ENCODE measurements at regions not wholly inside any gene's neighbourhood (a gene's known extent, or its start where the extent isn't known, plus 50 kb on each side); places are given as distances from the start of the nearest gene placed in this dataset.

DNA sequence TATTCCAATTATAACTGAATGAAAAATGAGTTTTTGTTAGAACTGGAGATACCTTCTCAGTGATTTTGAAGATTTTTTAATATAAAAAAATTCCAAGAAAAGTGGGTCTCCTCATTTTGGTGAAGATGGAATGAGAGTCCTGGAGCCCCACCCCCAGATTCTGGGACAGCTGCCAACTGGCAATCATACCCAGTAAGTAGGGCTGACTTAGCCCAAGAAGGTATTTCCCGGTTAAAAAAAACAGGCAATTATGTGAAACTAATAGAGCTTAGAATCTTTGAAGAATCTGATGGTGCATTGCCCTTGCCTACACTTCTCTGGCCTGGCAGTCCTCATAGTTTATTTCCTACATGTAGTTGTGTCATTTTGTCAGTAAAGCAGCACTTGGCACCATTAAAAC is 52.8 kb upstream of the VWDE start:
- Histone ChIP-seq H3K27ac (no peak overlapping the region), H3K79me2 (ENCODE audit: low read depth) (no peaks in the 10 kb centered on the region), H4K20me1 (ENCODE audit: insufficient read depth) (no peaks in the 10 kb centered on the region), H3K4me1 (replicated peaks; ENCODE audit: insufficient read depth) (peaks cover 4% of the 10 kb centered on the region; the same call in 1 of the 2 replicates), H3K27me3 (ENCODE audit: insufficient read depth, low read depth) (no peaks in the 10 kb centered on the region), H3K36me3 (ENCODE audit: low read depth) (no peaks in the 10 kb centered on the region), H3F3A (ENCODE audit: insufficient read depth, low read depth) (no peaks in the 10 kb centered on the region), H3K4me3 (no peak overlapping the region), H3K9me3 (ENCODE audit: insufficient read depth, low read depth) (no peaks in the 10 kb centered on the region), H2AFZ (no peak overlapping the region), H3K9me2 (ENCODE audit: insufficient read depth) (no peaks in the 10 kb centered on the region), H3K4me2 (no peak overlapping the region)
- DNase-seq, result peak in 1 of 2 experiments; percentile 33
- BruUV-seq (replicated peaks), result no TSS peak
- ChIA-PET CTCF (no interaction called here), POLR2A (ENCODE audit: unreplicated experiment) (no interaction called here)
- no peak for TF ChIP-seq EZH2 (IDR thresholded peaks at IDR 0.05; ENCODE audit: low read depth)
- TF ChIP-seq, protein P1, sequence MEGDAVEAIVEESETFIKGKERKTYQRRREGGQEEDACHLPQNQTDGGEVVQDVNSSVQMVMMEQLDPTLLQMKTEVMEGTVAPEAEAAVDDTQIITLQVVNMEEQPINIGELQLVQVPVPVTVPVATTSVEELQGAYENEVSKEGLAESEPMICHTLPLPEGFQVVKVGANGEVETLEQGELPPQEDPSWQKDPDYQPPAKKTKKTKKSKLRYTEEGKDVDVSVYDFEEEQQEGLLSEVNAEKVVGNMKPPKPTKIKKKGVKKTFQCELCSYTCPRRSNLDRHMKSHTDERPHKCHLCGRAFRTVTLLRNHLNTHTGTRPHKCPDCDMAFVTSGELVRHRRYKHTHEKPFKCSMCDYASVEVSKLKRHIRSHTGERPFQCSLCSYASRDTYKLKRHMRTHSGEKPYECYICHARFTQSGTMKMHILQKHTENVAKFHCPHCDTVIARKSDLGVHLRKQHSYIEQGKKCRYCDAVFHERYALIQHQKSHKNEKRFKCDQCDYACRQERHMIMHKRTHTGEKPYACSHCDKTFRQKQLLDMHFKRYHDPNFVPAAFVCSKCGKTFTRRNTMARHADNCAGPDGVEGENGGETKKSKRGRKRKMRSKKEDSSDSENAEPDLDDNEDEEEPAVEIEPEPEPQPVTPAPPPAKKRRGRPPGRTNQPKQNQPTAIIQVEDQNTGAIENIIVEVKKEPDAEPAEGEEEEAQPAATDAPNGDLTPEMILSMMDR (conservative IDR thresholded peaks at IDR 0.05), result no peak
- intact Hi-C loops (cut with micrococcal nuclease; ENCODE audit: unreplicated experiment), result no loop called here

GRCh38 chr7:12458520-12459131 is 55.0 kb upstream of the VWDE start:
- Histone ChIP-seq H3K36me3 (ENCODE audit: low read depth) (no peaks in the 10 kb centered on the region), H3K79me2 (ENCODE audit: low read depth) (no peaks in the 10 kb centered on the region), H3F3A (ENCODE audit: insufficient read depth, low read depth) (no peaks in the 10 kb centered on the region), H3K4me3 (no peak overlapping the region), H3K27me3 (ENCODE audit: insufficient read depth, low read depth) (no peaks in the 10 kb centered on the region), H3K4me2 (no peak overlapping the region), H2AFZ (no peak overlapping the region), H3K27ac (no peak overlapping the region), H3K4me1 (replicated peaks; ENCODE audit: insufficient read depth) (peaks cover 4% of the 10 kb centered on the region; the same call in 1 of the 2 replicates), H3K9me3 (ENCODE audit: insufficient read depth, low read depth) (no peaks in the 10 kb centered on the region), H4K20me1 (ENCODE audit: insufficient read depth) (no peaks in the 10 kb centered on the region), H3K9me2 (ENCODE audit: insufficient read depth) (no peaks in the 10 kb centered on the region)
- TF ChIP-seq, protein P1 (conservative IDR thresholded peaks at IDR 0.05), result peak; percentile 94
- TF ChIP-seq EZH2 (IDR thresholded peaks at IDR 0.05; ENCODE audit: low read depth), result no peak
- intact Hi-C loops (cut with micrococcal nuclease; ENCODE audit: unreplicated experiment), result loop anchor here (1.0 kb wide), 1 partner anchor 32 kb away; no protein-coding TSS in a partner anchor
- POLR2A ChIA-PET (ENCODE audit: unreplicated experiment), result interaction anchor here (0.6 kb wide), 1 partner anchor 392 kb away, joined by 3 read pairs; no protein-coding TSS in a partner anchor
- CTCF ChIA-PET, result interaction anchor here (0.5 to 2.4 kb wide), 16 partner anchors 12 to 228 kb away, joined by 3 to 22 read pairs (median 4); no protein-coding TSS in a partner anchor
- BruUV-seq (replicated peaks), result no TSS peak
- DNase-seq, result peak; percentile 17 to 39

GRCh38 chr7:12467837-12468236 is 64.2 kb upstream of the VWDE start:
- POLR2A ChIA-PET (ENCODE audit: unreplicated experiment), result no interaction called here
- Histone ChIP-seq H3K4me3 (no peak overlapping the region), H3F3A (ENCODE audit: insufficient read depth, low read depth) (no peaks in the 10 kb centered on the region), H3K27ac (no peak overlapping the region), H3K79me2 (ENCODE audit: low read depth) (no peaks in the 10 kb centered on the region), H3K9me2 (ENCODE audit: insufficient read depth) (no peaks in the 10 kb centered on the region; the same call in 1 of the 2 replicates), H4K20me1 (ENCODE audit: insufficient read depth) (no peaks in the 10 kb centered on the region), H3K9me3 (ENCODE audit: insufficient read depth, low read depth) (no peaks in the 10 kb centered on the region), H3K4me1 (replicated peaks; ENCODE audit: insufficient read depth) (no peaks in the 10 kb centered on the region), H2AFZ (no peak overlapping the region), H3K27me3 (ENCODE audit: insufficient read depth, low read depth) (no peaks in the 10 kb centered on the region), H3K4me2 (no peak overlapping the region), H3K36me3 (ENCODE audit: low read depth) (no peaks in the 10 kb centered on the region)
- CTCF ChIA-PET, result no interaction called here
- no TSS peak for BruUV-seq (replicated peaks)
- DNase-seq, result no peak
- TF ChIP-seq EZH2 (IDR thresholded peaks at IDR 0.05; ENCODE audit: low read depth), result no peak
- TF ChIP-seq, protein P1 (conservative IDR thresholded peaks at IDR 0.05), result no peak
- intact Hi-C loops (cut with micrococcal nuclease; ENCODE audit: unreplicated experiment), result no loop called here

Measured in PC-9 (cell line).